Upper lobe of left lung (tissue), 4 donors: ENCODE measurements at regions not wholly inside any gene's neighbourhood (a gene's known extent, or its start where the extent isn't known, plus 50 kb on each side); places are given as distances from the start of the nearest gene placed in this dataset.

Experiments
- CTCF ChIP-seq, 6 experiments: fragments of 450-650 bp in 4 of 6; fragments of 200-600 bp in 2 of 6; sonication (generic) in 2 of 6; IDR thresholded peaks; one replicate each; pipeline ENCODE4 v1.5.1; 2016 to 2019; ENCODE audit warnings: antibody characterized with exemption in 6 of 6
- EP300 ChIP-seq, 4 donors: sonication (generic); formaldehyde crosslinking; IDR thresholded peaks; one replicate each; pipeline ENCODE4 v1.5.1; 2017; ENCODE audit warnings: antibody characterized with exemption in 4 of 4, control low read depth in 2 of 4
- POLR2A ChIP-seq, 4 donors: fragments of 450-650 bp; IDR thresholded peaks; one replicate each; pipeline ENCODE4 v1.5.1; 2016 to 2017; ENCODE audit warnings: antibody characterized with exemption in 4 of 4, mild to moderate bottlenecking in 2 of 4
- POLR2AphosphoS5 ChIP-seq, 2 donors: sonication (generic); formaldehyde crosslinking; IDR thresholded peaks; one replicate each; pipeline ENCODE4 v1.5.1; 2017; ENCODE audit warnings: antibody characterized with exemption in 2 of 2

- TF ChIP-seq CTCF (IDR thresholded peaks at IDR 0.05): no peak
- no peak for TF ChIP-seq EP300 (IDR thresholded peaks at IDR 0.05)
- no peak for TF ChIP-seq POLR2A (IDR thresholded peaks at IDR 0.05)
- no peak for TF ChIP-seq POLR2AphosphoS5 (IDR thresholded peaks at IDR 0.05)
Measured at GRCh38 chr12:17278946-17279345, 673.0 kb upstream of the LMO3 start.
